ENCODE measurements at regions not wholly inside any gene's neighbourhood (a gene's known extent, or its start where the extent isn't known, plus 50 kb on each side); places are given as distances from the start of the nearest gene placed in this dataset.

- TF ChIP-seq EZH2 (optimal IDR thresholded peaks at IDR 0.05; ENCODE audit: low read depth, low read length), result no peak
- TF ChIP-seq, protein P1, sequence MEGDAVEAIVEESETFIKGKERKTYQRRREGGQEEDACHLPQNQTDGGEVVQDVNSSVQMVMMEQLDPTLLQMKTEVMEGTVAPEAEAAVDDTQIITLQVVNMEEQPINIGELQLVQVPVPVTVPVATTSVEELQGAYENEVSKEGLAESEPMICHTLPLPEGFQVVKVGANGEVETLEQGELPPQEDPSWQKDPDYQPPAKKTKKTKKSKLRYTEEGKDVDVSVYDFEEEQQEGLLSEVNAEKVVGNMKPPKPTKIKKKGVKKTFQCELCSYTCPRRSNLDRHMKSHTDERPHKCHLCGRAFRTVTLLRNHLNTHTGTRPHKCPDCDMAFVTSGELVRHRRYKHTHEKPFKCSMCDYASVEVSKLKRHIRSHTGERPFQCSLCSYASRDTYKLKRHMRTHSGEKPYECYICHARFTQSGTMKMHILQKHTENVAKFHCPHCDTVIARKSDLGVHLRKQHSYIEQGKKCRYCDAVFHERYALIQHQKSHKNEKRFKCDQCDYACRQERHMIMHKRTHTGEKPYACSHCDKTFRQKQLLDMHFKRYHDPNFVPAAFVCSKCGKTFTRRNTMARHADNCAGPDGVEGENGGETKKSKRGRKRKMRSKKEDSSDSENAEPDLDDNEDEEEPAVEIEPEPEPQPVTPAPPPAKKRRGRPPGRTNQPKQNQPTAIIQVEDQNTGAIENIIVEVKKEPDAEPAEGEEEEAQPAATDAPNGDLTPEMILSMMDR (IDR thresholded peaks at IDR 0.05; ENCODE audit: low read length), result no peak
Observed at GRCh38 chr3:87332789-87333188, 56.4 kb upstream of the POU1F1 start.
